Mesenteric fat pad (tissue), 1 donor: ENCODE measurements at regions not wholly inside any gene's neighbourhood (a gene's known extent, or its start where the extent isn't known, plus 50 kb on each side); places are given as distances from the start of the nearest gene placed in this dataset.
"Not testable (repeated sequence)": the region's sequence is repeated elsewhere in the genome, so short reads cannot be mapped to it uniquely, and the experiment has no call there.

ENCODE experiments used
- DNase-seq: peaks from one replicate; pipeline ENCODE4 v3.0.0-alpha.2; 2020; ENCODE audit warnings: low spot score
- donor health status: DM: yes; HTN: yes; CAD: no.

DNA sequence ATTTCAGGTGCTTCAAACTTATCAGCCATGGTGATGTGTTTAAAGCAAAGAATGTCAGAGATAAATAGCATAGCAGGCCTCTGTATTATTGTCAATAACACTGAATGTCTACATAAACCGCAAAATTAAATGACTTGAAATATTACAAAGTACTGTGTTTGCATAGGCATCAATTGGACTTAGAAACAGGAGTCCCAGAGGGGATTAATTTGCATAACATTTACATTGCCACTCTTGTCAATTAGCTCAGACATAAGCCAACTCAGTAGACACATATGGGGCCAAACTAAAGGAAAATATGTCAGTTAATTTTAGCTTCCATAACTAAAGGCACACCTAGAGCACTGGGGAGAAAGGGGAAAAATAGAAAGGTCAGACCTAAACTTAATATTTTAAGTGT, 814.5 kb upstream of the NEGR1 start:
- DNase-seq: no peak

DNA sequence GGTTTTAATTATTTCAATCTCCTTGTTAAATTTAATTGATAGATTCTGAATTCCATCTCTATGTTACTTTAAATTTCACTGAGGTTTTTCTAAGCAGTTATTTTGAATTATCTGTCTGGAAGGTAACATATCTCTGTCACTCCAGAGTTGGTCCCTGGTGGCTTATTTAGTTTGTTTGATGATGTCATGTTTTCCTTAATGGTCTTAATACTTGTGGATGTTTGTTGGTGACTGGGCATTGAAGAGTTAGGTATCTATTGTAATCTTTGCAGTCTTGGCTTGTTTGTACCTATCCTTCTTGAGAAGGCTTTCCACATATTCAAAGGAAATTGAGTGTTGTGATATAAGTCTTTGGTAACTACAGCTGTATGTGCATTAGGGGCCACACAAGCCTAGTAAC, 810.0 kb upstream of the NEGR1 start:
- DNase-seq: no peak

DNA sequence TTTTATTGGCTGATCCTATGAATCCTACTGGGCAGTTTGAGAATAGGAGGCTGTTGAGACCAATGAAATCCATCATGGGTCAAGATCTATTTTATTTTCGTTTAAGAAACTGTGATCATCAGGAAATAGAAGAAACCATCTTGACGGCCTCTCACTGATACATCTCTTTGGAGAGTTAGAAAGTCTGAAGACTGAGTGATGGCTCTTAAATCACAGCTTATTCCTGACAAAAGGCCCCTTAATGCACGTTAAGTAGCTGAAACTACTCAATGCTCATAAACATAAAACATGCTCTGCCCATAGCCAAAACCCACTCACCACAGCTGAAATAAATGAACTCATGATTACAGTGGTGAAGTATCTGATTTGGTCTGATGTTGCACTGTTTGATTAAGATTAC, 784.5 kb upstream of the NEGR1 start:
- no peak for DNase-seq

DNA sequence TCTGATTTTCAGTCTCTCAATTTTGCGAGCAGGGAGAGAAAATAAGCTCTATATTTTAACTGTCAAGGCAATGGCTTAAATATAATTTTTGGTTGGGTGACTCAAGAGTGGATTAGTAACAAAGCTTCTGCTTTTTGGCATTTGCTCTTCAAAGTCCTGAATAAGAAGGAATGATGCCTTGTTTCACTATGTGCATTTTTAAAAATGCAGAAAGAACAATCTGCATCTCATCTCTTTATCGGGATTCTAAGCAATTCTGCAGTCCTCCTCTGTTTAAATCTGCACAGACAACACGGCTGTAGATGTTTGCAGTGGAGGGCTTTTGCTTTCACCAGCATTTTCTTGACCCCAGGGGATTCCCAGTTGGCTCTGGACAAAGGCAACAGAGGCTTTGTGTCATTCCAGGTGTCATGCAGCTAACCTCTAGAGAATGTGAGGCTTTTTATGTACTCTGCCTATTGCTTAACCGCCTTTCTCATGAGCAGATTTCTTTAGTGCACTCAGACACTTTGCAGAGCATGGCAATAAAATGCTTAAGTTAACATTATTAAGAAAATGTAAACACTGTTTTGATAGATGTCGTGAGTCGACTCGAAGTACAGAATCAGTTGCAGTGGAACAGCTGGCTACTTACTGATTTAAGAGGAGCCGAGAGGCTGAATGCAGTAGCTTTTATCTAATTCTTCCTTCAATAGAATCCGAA, 783.2 kb upstream of the NEGR1 start:
- no peak for DNase-seq

DNA sequence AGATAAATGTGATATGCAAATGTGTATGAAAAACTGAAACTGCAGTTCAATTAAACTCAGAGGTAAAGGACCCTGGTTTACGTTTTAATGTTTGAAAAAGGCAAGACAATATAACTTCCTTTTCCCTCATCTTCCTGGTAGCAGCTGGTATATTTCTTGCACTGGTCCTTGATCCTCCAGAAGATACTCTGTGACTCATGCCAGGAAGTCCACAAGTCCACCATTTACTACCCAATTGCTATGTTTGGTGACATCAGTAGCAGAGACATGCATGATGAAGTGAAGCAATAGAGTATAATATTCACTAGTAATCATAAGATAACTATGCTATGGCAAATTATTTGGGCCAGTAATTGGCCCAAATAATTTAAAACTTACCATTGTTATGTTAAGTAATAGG, 774.5 kb upstream of the NEGR1 start:
- no peak for DNase-seq

DNA sequence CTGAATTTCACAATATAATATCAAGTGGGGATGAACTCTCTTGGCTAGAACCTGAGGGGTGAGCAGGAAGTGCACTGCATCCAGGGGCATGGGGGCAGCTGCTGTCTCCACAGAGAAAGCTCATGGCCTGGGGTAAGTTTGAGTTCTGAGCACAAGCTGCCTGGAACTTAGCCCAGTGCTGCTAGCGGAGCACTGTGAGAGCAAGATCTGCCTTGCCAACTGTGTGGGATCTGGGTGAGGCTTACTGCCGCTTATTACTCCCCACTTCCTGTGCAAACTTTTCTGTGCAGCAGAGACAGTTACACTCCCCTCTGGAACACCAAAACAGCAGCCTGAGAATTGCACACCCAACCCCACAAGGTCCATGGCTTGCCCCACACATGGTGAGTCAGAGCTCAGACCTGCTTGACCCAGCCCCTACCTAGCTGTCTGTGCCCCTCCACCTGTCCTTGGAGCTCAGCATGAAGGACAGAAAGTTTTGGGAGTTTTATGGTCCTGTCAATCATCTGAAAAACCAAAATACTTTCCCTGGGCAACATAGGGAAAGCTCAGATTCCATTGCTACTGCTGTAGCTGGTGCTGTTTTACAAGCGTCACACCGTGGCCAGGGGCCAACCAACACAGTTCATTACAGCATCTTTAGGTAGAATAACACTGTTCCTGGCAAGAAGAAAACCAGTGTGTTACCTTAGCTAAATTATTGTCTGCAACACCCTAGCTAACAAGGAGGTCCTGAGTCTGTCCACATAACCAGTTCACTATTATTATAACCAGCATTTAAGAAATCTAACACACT, 762.1 kb upstream of the NEGR1 start:
- DNase-seq: no peak

DNA sequence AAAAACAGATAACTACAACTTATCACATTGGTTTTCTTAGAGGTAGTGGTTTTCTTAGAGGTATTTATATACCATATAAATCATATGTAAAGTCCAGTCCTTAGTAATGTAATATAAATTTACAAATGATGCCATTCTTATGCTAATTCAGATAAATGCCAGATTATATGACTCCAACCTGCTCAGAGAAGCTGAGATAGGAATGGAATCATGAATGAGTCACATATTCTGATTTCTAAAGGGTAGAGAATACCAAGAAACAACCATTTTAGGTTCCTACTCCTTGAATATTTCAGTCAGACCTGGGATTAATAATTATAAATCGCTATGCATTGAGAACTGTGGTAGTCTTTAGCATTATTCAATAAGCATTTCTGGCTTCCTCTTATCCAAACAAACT, 760.1 kb upstream of the NEGR1 start:
- no peak for DNase-seq

DNA sequence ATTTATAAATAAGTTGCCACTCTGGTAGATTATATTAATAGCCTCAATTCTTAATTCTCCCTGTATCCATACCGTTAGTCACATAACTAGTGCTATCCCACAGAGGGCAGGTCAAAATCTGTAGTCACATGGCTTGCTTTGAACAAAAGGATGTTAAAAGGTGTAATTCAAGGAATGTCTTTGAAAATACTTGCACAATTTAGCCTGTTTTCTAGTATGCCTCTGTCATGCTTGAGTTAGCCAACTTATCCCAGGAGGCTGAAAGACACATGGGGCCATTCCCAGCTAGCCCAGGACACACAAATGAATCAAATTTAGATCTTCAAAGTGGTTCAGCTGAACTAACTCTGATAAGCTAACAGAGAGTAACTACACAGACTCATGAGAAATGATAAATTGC, 758.5 kb upstream of the NEGR1 start:
- DNase-seq: no peak

DNA sequence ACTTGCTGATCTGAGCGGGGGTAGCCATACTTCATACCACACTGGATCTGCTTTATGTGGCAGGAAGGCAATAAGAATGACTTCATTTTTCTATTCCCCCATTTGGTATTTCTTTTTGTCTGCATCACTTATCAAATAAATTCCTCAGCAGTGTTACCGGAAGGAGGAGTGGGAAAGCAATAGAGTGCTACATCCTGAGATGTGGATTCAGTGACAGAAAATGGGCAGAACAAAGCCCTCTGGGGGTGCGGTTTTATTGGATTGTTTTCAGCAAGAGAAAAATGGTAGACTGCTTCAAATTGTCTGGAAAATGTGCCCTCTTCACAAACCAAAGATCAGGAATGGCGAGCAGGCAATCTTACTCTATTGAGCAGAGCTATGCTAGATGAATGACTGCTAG, 751.9 kb upstream of the NEGR1 start:
- DNase-seq: no peak

DNA sequence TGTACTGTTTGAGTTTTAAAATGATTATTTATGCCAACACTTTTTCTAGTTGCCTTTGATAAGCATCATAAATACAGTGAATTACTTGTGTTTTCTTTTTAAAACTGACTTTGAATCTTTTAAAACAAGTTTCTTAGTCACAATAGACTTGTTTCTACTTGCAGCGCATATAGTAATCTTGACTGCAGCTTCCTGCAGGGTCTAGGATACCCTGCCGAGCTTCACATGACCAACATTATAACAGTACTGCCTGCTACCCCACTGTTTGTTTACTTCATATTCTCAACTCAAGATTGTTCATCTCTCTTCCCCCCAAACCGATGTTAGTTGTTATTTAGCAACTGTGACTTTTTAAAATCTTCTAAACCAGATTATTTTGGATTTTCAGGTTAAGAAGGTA, 751.3 kb upstream of the NEGR1 start:
- DNase-seq: no peak

DNA sequence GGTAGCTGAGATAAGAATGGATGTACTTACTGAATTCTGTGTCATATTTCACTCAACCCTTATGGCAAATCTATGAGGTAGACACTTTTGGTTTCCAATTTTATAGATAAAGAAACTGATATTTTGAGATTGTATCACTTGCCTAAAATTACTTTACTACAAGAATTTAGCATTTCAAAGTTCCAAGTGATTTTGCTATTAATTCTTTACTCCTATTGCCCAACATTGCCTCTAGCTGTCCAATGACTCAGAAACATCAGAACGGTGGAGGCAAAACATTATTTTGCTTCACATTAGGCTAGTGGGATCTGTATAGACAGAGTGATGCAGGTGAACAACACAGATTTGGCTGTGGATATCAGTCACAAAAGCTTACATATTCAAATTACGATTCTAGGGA, 747.2 kb upstream of the NEGR1 start:
- no peak for DNase-seq

DNA sequence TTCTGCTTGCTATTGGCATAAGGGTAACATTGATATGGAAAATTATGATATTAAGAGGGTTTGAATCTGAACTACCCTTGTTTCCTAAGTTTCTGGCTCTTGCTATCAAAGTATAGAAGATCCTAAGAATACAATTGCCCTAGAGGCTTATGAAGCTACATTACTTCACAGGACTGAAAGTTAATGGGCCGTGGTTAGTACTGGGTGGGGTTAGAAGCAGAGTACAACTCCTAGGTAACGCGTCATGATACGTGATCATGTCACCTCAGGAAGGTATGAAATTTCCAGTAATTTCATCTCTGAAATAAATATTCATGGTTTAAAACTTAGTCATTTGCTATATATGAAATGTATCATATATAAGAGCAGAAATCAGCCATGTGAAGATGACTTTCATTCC, 743.8 kb upstream of the NEGR1 start:
- no peak for DNase-seq

DNA sequence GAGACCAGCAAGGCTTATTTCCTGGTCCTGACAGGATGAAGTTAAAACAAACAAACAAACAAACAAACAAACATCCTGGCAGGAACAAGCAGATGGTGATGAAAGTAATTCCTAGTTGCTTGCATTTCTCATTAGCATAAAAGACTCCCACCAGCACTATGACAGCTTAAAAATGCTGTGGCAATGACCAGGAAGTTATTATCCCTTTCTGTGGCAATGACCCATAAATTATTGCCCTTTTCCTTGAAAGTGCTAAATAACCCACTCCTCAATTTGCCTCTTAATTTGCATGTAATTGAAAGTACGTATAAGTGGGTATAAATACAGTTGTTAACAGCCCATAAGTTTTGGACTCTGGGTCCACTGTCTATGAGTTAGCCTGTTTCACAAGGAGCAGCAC, 727.6 kb upstream of the NEGR1 start:
- DNase-seq: no peak

DNA sequence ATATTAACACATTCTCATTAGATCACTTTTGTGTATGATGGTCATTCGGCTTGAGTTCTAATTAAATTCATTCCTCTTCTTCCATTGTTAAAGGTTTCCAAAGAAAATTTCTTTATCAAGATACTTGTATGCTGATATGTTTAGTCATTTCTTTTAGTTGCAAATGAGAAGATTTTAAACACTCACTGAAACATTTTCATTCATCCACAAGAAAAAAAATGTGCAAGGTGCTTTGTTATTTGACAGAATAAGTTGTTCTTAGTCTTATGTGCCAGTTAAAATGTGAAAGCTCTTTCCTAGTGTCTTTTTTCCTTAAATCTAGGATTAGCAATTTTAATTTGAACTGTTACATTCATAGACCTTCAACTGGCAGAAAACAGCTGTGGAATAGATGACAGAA, 727.0 kb upstream of the NEGR1 start:
- DNase-seq: no peak

DNA sequence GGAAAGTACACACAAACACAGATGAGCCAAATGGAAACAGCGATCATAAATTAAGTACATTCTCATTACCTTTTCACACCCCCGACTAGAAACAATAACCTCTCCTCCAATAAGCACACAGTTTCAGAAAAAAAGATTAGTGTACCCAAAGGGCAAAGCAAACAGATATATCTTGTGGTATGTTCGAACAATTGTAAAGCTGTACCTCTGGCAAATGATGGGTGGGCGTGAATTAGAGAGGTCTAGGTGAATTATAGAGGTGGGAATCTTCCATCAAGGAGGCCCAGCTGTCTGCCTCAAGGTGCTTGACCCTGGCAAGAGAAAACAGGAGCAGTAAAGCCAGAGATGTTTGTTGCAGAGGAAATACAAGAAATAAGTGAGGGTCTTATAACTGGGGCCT, 715.3 kb upstream of the NEGR1 start:
- DNase-seq: no peak

DNA sequence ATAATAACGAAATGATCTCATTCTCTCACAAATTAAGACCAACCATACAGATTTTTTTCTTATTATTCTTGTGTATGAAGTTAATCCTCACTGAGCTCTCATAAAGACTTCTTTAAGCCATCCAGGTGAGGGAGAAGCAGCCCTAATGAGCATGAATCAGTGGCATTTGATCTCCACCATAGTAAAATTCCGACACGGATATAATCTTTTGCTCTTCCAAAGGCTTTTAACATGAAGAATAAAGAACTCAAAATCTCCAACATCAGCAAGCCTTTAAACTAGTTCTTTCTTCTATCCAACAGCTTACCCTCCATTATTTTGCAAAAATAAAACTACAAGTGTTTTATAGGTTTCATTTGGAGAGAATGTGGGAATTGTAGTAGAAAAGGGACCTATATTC, 714.7 kb upstream of the NEGR1 start:
- DNase-seq: no peak

DNA sequence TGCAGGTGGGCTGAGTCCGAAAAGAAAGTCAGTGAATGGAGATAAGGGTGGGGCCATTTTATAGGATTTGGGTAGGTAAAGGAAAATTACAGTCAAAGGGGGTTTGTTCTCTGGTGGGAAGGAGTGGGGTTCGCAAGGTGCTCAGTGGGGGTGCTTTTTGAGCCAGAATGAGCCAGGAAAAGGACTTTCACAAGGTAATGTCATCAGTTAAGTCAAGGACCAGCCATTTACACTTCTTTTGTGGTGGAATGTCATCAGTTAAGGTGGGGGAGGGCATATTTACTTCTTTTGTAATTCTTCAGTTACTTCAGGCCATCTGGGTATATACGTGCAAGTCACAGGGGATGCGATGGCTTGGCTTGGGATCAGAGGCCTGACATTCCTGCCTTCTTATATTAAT, 705.5 kb upstream of the NEGR1 start:
- DNase-seq: not testable (repeated sequence)

DNA sequence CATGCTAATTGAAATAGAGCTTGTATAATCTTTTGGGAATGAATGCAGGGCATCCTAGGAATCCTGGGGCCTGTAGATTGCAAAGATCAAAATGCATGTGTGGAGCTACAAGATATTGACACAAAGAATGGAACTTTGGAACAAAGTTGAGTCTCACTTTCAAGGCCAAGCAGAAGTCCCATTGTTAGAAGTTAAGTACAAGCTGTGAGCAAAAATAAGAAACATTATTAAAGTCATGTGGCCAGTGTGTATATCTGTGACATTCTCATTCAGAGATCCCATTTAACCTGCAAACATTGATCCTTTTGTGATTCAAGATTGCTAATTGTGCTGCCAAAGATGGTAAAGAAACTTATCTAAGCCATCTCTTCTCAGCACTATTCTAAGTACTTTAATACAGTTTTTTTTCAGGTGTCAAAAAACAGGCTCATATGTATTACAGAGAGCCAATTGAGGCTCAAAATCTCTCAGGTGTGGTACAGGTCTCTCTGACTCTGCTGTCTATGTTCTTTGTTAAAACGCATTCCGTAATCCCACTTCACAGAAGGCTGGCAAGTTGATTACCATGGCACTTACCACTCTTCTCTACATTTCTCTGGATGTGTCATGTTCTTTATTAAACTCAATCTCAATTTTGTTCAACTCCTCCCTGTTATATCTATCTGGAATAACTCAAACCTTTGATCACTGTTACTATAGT, 704.4 kb upstream of the NEGR1 start:
- DNase-seq: no peak

DNA sequence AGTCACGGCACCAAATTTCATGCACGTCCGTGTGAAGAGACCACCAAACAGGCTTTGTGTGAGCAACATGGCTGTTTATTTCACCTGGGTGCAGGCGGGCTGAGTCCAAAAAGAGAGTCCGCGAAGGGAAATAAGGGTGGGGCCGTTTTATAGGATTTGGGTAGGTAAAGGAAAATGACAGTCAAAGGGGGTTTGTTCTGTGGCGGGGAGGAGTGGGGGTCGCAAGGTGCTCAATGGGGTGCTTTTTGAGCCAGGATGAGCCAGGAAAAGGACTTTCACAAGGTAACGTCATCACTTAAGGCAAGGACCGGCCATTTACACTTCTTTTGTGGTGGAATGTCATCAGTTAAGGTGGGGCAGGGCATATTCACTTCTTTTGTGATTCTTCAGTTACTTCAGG, 702.7 kb upstream of the NEGR1 start:
- not testable (repeated sequence) for DNase-seq

DNA sequence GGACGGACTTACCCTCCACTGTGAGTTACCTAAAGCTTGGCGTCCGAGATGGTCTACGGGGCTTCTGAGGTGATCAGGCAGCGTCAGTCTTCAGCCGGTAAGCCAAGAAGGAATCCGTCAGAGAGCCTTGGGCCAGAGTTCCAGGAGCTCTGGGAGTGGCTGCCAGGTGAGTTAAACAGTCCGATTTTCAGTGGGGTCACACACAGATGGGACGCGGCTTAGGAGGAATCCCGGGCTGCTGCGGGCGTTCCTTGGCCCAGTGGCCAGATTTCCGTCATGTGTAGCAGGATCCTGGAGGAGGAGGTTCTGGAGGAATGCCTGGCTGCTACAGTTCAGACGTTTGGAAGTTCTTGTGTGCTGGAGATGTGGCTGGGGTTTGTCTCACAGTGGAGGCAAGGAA, 700.7 kb upstream of the NEGR1 start:
- not testable (repeated sequence) for DNase-seq

DNA sequence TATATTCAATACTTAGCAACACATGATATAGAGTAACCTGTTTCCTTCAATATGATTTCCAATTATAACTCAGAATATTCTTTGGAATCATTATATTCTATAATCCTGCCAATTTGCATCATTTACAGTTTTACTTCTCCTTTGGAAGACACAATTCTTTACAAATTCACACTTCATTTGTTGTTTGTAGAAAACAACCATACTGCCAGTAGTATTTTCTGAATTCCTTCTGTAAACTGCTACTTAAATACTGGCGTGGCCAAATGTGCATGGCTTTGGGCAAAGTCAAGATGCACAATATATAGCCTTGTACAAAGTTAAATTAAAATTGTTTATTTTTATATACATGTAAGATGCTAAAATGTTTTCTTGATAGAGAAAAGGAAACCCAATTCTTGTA, 687.1 kb upstream of the NEGR1 start:
- DNase-seq: no peak

DNA sequence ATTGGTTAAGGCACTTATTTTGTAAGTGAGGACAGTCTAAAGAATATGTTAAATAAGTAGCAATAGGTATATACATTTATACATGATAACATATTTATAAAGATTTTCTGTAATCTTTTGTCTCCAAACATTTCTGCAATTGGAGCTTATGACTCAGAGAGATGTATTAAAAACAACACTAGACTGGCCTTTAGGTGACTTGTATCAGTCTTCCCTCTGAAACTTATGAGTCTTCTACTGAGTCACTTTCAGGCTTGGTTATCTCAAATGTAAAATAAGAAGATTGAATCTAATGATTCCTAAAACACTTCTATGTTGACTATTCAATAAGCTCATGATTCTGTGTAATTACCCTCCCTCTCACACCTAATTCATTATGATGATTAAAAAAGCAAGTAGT, 672.6 kb upstream of the NEGR1 start:
- no peak for DNase-seq

DNA sequence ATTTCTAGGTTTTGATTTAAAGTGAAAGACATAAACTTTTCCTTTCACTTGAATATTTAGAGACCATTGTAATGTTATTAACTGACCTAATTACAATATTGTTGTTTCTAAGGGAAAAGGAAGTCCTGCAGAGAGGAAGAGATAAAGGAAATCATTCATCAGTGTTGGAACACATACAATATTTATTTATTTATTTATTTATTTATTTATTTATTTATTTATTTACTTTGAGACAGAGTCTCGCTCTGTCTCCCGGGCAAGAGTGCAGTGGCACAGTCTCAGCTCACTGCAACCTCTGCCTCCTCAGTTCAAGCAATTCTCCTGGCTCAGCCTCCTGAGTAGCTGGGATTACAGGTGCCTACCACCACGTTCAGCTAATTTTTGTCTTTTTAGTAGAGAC, 668.6 kb upstream of the NEGR1 start:
- DNase-seq: not testable (repeated sequence)
